ENCODE measurements at regions not wholly inside any gene's neighbourhood (a gene's known extent, or its start where the extent isn't known, plus 50 kb on each side); places are given as distances from the start of the nearest gene placed in this dataset.

DNA sequence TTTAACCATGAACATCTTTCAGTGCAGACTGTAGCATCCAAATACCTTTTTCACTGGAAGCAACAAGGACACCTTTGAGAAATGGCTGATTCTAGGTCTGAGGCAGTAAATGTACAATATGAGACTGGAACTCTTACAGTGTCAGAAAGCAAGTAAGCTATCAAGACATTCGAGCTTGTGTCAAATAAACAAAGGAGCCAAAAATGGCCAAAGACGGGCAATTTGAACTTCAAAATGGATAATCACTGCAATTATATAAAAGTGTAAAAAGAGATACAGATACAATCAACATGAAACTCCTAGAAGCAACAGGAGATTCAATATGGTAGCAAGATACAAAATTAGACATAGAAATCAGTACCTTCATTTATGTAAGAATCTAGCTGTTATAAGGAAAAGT is 138.5 kb upstream of the CCDC54 start:
- H3K4me3 ChIP-seq (replicated peaks; ENCODE audit: low read depth, low read length): no peak overlapping the region
- TF ChIP-seq CTCF (IDR thresholded peaks at IDR 0.05; ENCODE audit: low read depth, low read length, missing control alignments): no peak
- no peak for DNase-seq (ENCODE audit: extremely low read depth, low read depth)

DNA sequence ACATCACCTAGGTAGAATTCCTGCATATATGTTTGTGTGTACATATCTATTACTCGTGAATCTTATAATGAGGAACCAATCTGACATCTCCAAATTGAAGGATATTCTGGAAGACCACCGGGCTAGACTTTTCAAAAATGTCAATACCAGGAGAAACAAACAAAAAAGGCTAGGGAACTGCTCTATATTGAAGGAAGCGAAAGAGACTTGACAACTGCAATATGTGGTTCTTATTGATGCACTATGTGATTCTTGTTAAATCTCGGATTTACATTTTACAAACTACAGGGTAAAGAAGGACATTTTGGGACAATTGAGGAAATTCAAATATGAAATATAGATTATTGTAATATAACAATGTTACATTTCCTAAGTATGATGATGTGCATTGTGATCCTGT is 137.5 kb upstream of the CCDC54 start:
- no peak for TF ChIP-seq CTCF (IDR thresholded peaks at IDR 0.05; ENCODE audit: low read depth, low read length, missing control alignments)
- H3K4me3 ChIP-seq (replicated peaks; ENCODE audit: low read depth, low read length): peak overlapping the region; percentile 69
- no peak for DNase-seq (ENCODE audit: extremely low read depth, low read depth)

DNA sequence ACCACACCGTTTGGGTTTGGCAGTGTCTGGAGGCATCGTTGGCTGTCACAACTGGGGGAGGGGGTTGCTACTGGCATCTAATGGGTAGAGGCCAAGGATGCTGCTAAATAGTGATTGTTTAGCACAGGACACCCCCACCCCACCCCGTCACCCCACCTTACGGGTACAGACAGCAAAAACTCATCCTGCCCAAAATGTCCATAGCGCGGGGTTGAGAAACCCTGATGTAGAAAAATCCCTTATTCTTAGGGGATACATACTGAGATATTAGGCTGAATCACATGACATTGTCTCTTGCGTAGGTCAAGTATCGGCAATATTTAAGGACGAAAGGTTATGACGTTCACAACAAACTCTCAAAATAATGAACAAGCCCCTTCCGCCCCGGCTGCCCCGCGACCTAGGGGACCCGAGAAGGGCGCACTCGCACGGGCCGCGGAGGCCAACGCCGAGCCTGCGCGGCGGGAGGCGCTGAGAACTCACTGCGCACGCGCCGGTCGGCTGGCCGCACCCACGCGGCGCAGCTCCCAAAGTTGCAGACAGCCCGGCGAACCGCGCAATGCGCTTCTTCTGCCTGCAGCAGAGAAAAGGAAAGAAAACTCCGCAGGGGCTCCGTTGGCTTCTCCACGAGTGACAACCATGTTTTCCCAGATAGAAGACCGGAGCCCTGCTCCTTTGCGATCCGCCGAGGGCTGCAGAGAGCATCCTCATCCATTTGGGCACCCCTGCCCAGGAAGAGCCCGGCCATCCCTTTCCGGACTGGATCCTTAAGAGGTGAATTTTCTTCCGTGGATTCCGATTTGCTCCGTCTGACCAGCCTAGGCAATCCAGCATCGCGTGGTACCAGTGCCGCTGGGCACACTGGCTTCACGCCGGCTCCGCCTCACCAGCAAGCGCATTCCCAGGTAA is 136.8 kb upstream of the CCDC54 start:
- DNase-seq (ENCODE audit: extremely low read depth, low read depth): no peak
- peak overlapping the region; percentile 69 for H3K4me3 ChIP-seq (replicated peaks; ENCODE audit: low read depth, low read length)
- TF ChIP-seq CTCF (IDR thresholded peaks at IDR 0.05; ENCODE audit: low read depth, low read length, missing control alignments): no peak

DNA sequence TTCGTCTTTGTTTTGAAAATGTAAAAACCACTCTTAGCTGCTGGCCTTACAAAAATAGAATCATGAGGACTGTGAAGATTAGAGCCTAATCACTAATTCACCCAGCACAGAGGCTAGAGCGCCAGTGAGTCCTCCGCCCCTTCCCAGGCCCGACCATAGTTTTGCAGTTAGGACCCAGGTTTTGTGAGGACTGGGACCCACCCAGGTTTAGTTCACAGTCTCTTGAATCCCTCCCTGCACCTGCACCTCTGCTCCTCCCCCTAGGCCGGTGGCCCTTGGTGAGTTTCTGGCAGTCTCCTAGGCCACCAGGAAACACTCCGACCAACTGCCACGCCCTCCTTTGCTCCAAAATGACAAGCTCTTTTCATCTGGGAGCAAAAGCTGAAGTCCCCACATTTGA is 136.0 kb upstream of the CCDC54 start:
- H3K4me3 ChIP-seq (replicated peaks; ENCODE audit: low read depth, low read length): peak overlapping the region; percentile 69
- no peak for DNase-seq (ENCODE audit: extremely low read depth, low read depth)
- TF ChIP-seq CTCF (IDR thresholded peaks at IDR 0.05; ENCODE audit: low read depth, low read length, missing control alignments): no peak

DNA sequence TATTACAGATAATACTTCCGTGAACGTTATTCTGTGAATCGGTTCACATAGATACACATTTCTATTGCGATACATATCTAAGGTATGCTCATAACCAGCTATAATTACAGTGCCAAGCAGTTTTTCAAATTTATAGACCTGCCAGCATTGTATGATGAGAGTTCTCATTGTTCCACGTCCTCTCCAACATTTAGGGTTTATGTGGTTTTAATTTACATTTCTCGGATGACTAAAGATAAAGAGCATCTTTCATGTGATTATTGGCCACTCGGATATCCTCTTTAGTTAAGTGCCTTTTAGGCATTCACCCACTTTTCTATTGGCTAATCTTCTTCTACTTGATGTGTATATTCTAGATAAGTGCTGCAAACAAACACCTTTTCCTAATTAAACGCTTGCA is 134.7 kb upstream of the CCDC54 start:
- TF ChIP-seq CTCF (IDR thresholded peaks at IDR 0.05; ENCODE audit: low read depth, low read length, missing control alignments): no peak
- DNase-seq (ENCODE audit: extremely low read depth, low read depth): no peak
- peak overlapping the region; percentile 69 for H3K4me3 ChIP-seq (replicated peaks; ENCODE audit: low read depth, low read length)

DNA sequence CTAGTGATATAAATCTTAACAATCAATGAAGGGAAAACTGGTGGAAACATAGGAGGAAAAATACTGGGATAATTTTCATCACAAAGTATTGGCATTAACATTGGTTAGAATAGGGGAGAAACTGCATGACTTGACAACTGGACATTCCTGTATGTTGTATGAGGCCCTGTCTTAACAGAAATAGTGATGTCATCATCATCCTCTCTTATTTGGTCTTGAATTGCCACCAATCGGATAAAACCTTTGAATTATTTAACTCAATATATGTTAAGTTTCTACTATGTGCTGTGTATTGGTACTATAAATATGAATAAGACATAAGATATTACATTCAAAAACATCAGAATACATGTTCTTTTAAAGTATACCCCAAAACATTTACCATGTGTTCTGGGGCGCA is 130.1 kb upstream of the CCDC54 start:
- DNase-seq (ENCODE audit: extremely low read depth, low read depth): no peak
- no peak overlapping the region for H3K4me3 ChIP-seq (replicated peaks; ENCODE audit: low read depth, low read length)
- TF ChIP-seq CTCF (IDR thresholded peaks at IDR 0.05; ENCODE audit: low read depth, low read length, missing control alignments): no peak

All from HFF-Myc (cell line).